ENCODE measurements at regions not wholly inside any gene's neighbourhood (a gene's known extent, or its start where the extent isn't known, plus 50 kb on each side); places are given as distances from the start of the nearest gene placed in this dataset.

DNA sequence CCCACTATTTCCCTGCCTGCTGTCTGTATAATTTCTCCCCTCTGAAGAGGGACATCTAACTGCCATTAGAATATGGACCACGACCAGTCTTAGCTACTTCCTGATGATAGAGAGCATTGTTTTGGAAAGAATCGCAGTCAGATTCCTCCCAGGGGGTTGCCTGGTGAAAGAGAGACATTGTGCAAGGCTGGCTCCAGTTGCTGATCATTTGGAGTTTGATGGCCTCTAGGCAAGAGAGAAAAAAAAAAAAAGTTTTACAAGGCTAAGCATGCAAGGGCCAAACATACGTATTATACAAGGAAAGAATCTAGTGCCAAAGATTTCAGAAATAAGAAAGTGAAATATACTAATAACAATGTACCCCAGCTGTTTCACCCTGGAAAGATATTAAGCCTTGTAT is 182.2 kb downstream of the CMPK2 start:
- no peaks in the 10 kb centered on the region for H3K9me3 ChIP-seq (ENCODE audit: control insufficient read depth in 2 of 2, insufficient read depth in 1 of 2, low read length in 1 of 2)
- no peak for DNase-seq (ENCODE audit: low read depth in 6 of 9, low spot score in 9 of 9)
- no peaks in the 10 kb centered on the region for H3K4me1 ChIP-seq (ENCODE audit: control insufficient read depth in 2 of 2, insufficient read depth in 2 of 2, low read length in 2 of 2)
- no peaks in the 10 kb centered on the region for H3K27me3 ChIP-seq (ENCODE audit: control insufficient read depth in 2 of 2, insufficient read depth in 1 of 2, low read length in 1 of 2)
- no peaks in the 10 kb centered on the region for H3K36me3 ChIP-seq (ENCODE audit: control insufficient read depth in 2 of 2, insufficient read depth in 2 of 2, low read length in 1 of 2)
- no peak overlapping the region for H3K4me3 ChIP-seq (ENCODE audit: low read length in 2 of 2)
- H3K27ac ChIP-seq (ENCODE audit: low read depth in 1 of 2, low read length in 1 of 2) = no peak overlapping the region
- 72% methylated on average over 3 of the region's 3 CpGs for WGBS

DNA sequence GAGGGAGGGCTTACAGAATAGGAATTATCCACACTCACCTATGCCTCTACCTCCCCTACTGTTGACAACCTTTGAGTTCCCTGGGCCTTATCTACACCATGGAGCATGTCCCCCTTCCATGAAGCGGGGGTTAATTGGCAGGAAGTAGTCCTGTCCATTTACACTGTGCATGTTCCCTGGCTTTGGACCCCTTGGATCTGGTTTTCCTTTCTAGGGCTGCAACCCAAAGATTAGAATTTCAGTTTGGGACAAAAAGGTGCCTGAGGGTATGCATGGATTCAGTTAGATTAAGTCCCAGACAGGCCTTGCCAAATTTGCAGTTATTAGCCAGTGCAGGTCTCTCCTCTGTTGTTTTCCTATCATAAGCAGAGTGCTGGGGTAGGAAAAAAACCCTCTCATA is 180.3 kb downstream of the CMPK2 start:
- Histone ChIP-seq H3K9me3 (ENCODE audit: control insufficient read depth in 2 of 2, insufficient read depth in 1 of 2, low read length in 1 of 2) (no peaks in the 10 kb centered on the region), H3K27me3 (ENCODE audit: control insufficient read depth in 2 of 2, insufficient read depth in 1 of 2, low read length in 1 of 2) (no peaks in the 10 kb centered on the region), H3K4me1 (ENCODE audit: control insufficient read depth in 2 of 2, insufficient read depth in 2 of 2, low read length in 2 of 2) (no peaks in the 10 kb centered on the region), H3K4me3 (ENCODE audit: low read length in 2 of 2) (no peak overlapping the region), H3K36me3 (ENCODE audit: control insufficient read depth in 2 of 2, insufficient read depth in 2 of 2, low read length in 1 of 2) (no peaks in the 10 kb centered on the region), H3K27ac (ENCODE audit: low read depth in 1 of 2, low read length in 1 of 2) (no peak overlapping the region)
- 100% methylated on average over 1 of the region's 1 CpG for WGBS
- no peak for DNase-seq (ENCODE audit: low read depth in 6 of 9, low spot score in 9 of 9)

DNA sequence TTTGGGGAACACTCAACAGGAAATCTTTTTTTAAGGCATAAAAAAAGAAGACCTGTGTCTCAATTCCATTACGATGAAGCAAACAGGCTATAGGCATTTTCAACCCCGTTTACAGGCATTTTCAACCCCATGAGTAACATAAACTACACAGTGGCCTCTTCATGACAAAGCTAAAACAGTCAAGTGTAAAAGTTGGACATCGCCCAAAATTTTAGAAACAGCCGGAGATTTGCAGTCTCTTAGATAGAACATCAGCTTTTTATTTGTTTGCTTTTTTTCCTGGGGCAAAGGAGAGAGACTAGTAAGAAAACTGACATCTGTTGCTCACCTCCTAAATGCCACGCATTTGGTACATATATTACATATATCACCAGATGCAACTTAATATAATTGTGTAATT is 173.7 kb downstream of the CMPK2 start:
- 94% methylated on average over 5 of the region's 5 CpGs for WGBS
- Histone ChIP-seq H3K4me1 (ENCODE audit: control insufficient read depth in 2 of 2, insufficient read depth in 2 of 2, low read length in 2 of 2) (no peaks in the 10 kb centered on the region), H3K36me3 (ENCODE audit: control insufficient read depth in 2 of 2, insufficient read depth in 2 of 2, low read length in 1 of 2) (no peaks in the 10 kb centered on the region), H3K27ac (ENCODE audit: low read depth in 1 of 2, low read length in 1 of 2) (no peak overlapping the region), H3K9me3 (ENCODE audit: control insufficient read depth in 2 of 2, insufficient read depth in 1 of 2, low read length in 1 of 2) (no peaks in the 10 kb centered on the region), H3K4me3 (ENCODE audit: low read length in 2 of 2) (no peak overlapping the region), H3K27me3 (ENCODE audit: control insufficient read depth in 2 of 2, insufficient read depth in 1 of 2, low read length in 1 of 2) (no peaks in the 10 kb centered on the region)
- no peak for DNase-seq (ENCODE audit: low read depth in 6 of 9, low spot score in 9 of 9)

DNA sequence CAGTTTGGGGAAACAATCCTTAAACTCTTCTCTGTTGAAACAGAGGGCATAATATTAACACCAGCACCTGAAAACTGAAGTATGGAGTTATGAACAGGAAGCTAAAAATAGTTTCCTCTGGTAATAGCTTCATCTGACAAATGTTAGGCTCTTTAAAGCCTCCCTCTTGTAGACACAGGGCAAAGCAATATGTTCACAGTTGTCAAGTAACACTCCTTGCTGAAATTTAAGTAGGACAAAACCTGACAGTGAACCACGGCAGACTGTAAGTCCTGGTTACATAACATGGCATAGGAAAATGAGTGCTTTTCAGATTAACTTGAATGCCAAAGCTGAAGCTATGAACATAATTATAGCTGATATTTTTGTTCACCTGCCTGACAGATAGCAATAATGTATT is 172.9 kb downstream of the CMPK2 start:
- 85% methylated on average over 1 of the region's 1 CpG for WGBS
- Histone ChIP-seq H3K4me3 (ENCODE audit: low read length in 2 of 2) (no peak overlapping the region), H3K27ac (ENCODE audit: low read depth in 1 of 2, low read length in 1 of 2) (no peak overlapping the region)

DNA sequence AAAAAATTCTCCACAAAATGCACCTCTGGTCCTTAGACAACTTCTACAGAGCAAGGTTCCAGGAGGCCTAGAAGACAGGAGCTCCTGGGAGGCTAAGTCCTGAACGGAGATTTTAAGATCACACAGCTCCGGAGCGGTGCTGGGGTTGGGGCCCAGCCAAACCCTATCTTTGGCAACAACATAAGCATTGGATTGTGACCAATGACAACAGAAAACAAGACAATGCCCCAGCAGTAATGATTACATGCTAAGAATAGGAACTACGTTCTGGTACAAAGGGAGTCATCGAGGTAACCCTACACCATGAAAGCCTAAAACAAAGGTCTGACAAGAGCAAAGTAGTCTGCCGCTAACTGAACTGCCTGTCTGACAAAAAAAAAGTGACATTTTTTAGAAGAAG is 171.2 kb downstream of the CMPK2 start:
- Histone ChIP-seq H3K4me3 (ENCODE audit: low read length in 2 of 2) (no peak overlapping the region), H3K27ac (ENCODE audit: low read depth in 1 of 2, low read length in 1 of 2) (no peak overlapping the region), H3K9me3 (ENCODE audit: control insufficient read depth in 2 of 2, insufficient read depth in 1 of 2, low read length in 1 of 2) (no peaks in the 10 kb centered on the region), H3K36me3 (ENCODE audit: control insufficient read depth in 2 of 2, insufficient read depth in 2 of 2, low read length in 1 of 2) (no peaks in the 10 kb centered on the region), H3K4me1 (ENCODE audit: control insufficient read depth in 2 of 2, insufficient read depth in 2 of 2, low read length in 2 of 2) (no peaks in the 10 kb centered on the region), H3K27me3 (ENCODE audit: control insufficient read depth in 2 of 2, insufficient read depth in 1 of 2, low read length in 1 of 2) (no peaks in the 10 kb centered on the region)
- DNase-seq (ENCODE audit: low read depth in 6 of 9, low spot score in 9 of 9) = no peak
- 89% methylated on average over 6 of the region's 6 CpGs for WGBS

More for the DNA sequence above, 172.9 kb downstream of the CMPK2 start:
- H3K27me3 ChIP-seq (ENCODE audit: control insufficient read depth in 2 of 2, insufficient read depth in 1 of 2, low read length in 1 of 2) = no peaks in the 10 kb centered on the region
- no peaks in the 10 kb centered on the region for H3K36me3 ChIP-seq (ENCODE audit: control insufficient read depth in 2 of 2, insufficient read depth in 2 of 2, low read length in 1 of 2)
- no peaks in the 10 kb centered on the region for H3K4me1 ChIP-seq (ENCODE audit: control insufficient read depth in 2 of 2, insufficient read depth in 2 of 2, low read length in 2 of 2)
- DNase-seq (ENCODE audit: low read depth in 6 of 9, low spot score in 9 of 9) = no peak
- no peaks in the 10 kb centered on the region for H3K9me3 ChIP-seq (ENCODE audit: control insufficient read depth in 2 of 2, insufficient read depth in 1 of 2, low read length in 1 of 2)

DNA sequence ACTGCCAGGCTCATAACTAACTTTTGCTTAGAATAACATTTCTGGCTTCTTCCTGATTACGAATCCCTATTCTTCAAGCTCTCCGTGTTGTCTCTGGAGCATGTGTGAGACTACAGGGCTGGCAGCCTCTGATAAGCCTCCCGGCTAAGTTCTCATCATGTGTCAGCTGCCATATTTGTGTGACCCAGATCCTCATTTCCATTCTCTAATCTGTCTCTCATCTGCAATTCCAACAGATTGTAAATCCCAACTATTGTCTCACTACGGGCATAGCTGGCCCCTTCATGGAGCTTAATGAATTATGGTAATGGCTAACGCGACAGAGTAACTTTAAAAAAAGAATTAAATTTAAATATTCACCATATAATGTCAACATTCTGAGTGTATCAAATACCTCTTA is 165.4 kb downstream of the CMPK2 start:
- no peaks in the 10 kb centered on the region for H3K36me3 ChIP-seq (ENCODE audit: control insufficient read depth in 2 of 2, insufficient read depth in 2 of 2, low read length in 1 of 2)
- WGBS = 53% methylated on average over 6 of the region's 6 CpGs
- H3K9me3 ChIP-seq (ENCODE audit: control insufficient read depth in 2 of 2, insufficient read depth in 1 of 2, low read length in 1 of 2) = no peaks in the 10 kb centered on the region
- H3K4me3 ChIP-seq (ENCODE audit: low read length in 2 of 2) = no peak overlapping the region
- no peak overlapping the region for H3K27ac ChIP-seq (ENCODE audit: low read depth in 1 of 2, low read length in 1 of 2)
- H3K4me1 ChIP-seq (ENCODE audit: control insufficient read depth in 2 of 2, insufficient read depth in 2 of 2, low read length in 2 of 2) = no peaks in the 10 kb centered on the region
- H3K27me3 ChIP-seq (ENCODE audit: control insufficient read depth in 2 of 2, insufficient read depth in 1 of 2, low read length in 1 of 2) = no peaks in the 10 kb centered on the region
- no peak for DNase-seq (ENCODE audit: low read depth in 6 of 9, low spot score in 9 of 9)

DNA sequence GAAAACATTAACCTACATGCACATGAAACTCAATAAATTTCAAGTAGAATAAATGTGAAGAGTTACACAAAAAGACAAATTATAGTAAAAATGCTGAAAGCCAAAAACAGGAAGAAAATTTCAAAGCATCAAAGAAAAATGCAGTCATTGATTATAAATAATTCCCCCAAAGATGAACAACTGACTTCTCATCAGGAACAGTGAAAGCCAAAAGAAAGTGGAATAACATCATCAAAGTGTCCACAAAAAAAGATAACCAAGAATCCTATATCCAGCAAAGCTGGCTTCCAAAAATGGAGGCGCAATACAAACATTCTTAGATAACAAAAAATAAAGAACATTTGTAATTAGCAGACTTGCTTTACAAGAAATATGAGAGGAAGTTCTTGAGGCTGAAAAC is 161.6 kb downstream of the CMPK2 start:
- no peak for DNase-seq (ENCODE audit: low read depth in 6 of 9, low spot score in 9 of 9)
- H3K9me3 ChIP-seq (ENCODE audit: control insufficient read depth in 2 of 2, insufficient read depth in 1 of 2, low read length in 1 of 2) = no peaks in the 10 kb centered on the region
- no peaks in the 10 kb centered on the region for H3K36me3 ChIP-seq (ENCODE audit: control insufficient read depth in 2 of 2, insufficient read depth in 2 of 2, low read length in 1 of 2)
- H3K4me1 ChIP-seq (ENCODE audit: control insufficient read depth in 2 of 2, insufficient read depth in 2 of 2, low read length in 2 of 2) = no peaks in the 10 kb centered on the region
- H3K4me3 ChIP-seq (ENCODE audit: low read length in 2 of 2) = no peak overlapping the region
- H3K27me3 ChIP-seq (ENCODE audit: control insufficient read depth in 2 of 2, insufficient read depth in 1 of 2, low read length in 1 of 2) = no peaks in the 10 kb centered on the region
- 99% methylated on average over 1 of the region's 1 CpG for WGBS
- H3K27ac ChIP-seq (ENCODE audit: low read depth in 1 of 2, low read length in 1 of 2) = no peak overlapping the region

DNA sequence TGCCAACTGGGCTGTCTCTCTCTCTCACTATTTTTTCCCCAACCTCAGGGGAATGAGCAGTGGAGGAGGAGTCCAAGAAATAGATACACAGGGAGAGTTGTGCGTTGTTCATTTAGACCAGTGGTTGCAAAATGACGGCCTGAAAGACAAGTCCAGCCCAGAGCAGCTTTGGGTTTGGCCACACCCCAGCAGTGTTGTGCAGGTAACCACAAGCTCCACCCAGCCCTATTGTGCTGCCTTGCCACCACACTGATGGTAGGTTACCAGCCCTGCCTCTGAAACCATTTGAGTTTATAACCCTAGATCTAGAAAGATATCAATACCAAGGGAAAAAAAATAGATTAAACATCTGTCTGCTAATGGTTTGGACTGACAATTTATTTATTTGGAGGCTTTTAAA is 144.3 kb downstream of the CMPK2 start:
- 67% methylated on average over 2 of the region's 2 CpGs for WGBS

DNA sequence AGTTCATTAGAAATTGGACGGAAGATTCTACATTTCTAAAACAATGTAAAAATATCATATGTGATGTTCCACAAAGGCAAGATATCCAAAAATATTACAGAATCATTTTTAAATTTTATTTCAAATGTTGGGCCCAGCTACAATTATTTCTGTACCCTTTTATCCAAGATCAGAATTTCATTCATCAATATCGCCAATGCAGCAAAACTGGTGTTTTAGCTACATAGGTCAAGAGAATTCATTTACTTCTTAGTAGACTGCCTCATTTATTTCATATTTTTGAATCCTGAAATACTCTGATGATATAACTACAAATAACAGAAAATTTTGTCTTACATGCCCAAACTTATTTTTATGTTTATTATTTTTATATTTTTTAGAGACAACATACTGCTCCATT is 143.1 kb downstream of the CMPK2 start:
- H3K36me3 ChIP-seq (ENCODE audit: control insufficient read depth in 2 of 2, insufficient read depth in 2 of 2, low read length in 1 of 2) = no peaks in the 10 kb centered on the region
- H3K9me3 ChIP-seq (ENCODE audit: control insufficient read depth in 2 of 2, insufficient read depth in 1 of 2, low read length in 1 of 2) = no peaks in the 10 kb centered on the region
- 98% methylated on average over 2 of the region's 2 CpGs for WGBS
- H3K27ac ChIP-seq (ENCODE audit: low read depth in 1 of 2, low read length in 1 of 2) = no peak overlapping the region
- no peaks in the 10 kb centered on the region for H3K4me1 ChIP-seq (ENCODE audit: control insufficient read depth in 2 of 2, insufficient read depth in 2 of 2, low read length in 2 of 2)
- DNase-seq (ENCODE audit: low read depth in 6 of 9, low spot score in 9 of 9) = no peak
- no peak overlapping the region for H3K4me3 ChIP-seq (ENCODE audit: low read length in 2 of 2)
- no peaks in the 10 kb centered on the region for H3K27me3 ChIP-seq (ENCODE audit: control insufficient read depth in 2 of 2, insufficient read depth in 1 of 2, low read length in 1 of 2)

More for the DNA sequence above, 144.3 kb downstream of the CMPK2 start:
- Histone ChIP-seq H3K27ac (ENCODE audit: low read depth in 1 of 2, low read length in 1 of 2) (no peak overlapping the region), H3K9me3 (ENCODE audit: control insufficient read depth in 2 of 2, insufficient read depth in 1 of 2, low read length in 1 of 2) (no peaks in the 10 kb centered on the region), H3K36me3 (ENCODE audit: control insufficient read depth in 2 of 2, insufficient read depth in 2 of 2, low read length in 1 of 2) (no peaks in the 10 kb centered on the region), H3K4me1 (ENCODE audit: control insufficient read depth in 2 of 2, insufficient read depth in 2 of 2, low read length in 2 of 2) (no peaks in the 10 kb centered on the region), H3K4me3 (ENCODE audit: low read length in 2 of 2) (no peak overlapping the region), H3K27me3 (ENCODE audit: control insufficient read depth in 2 of 2, insufficient read depth in 1 of 2, low read length in 1 of 2) (no peaks in the 10 kb centered on the region)
- DNase-seq (ENCODE audit: low read depth in 6 of 9, low spot score in 9 of 9) = no peak
